Inferior parietal cortex (tissue), 1 donor: ENCODE measurements at regions not wholly inside any gene's neighbourhood (a gene's known extent, or its start where the extent isn't known, plus 50 kb on each side); places are given as distances from the start of the nearest gene placed in this dataset.

Experiments used
- DNase-seq: peaks from one replicate; pipeline ENCODE4 v3.0.0-alpha.2; 2016; ENCODE audit errors: extremely low spot score

DNA sequence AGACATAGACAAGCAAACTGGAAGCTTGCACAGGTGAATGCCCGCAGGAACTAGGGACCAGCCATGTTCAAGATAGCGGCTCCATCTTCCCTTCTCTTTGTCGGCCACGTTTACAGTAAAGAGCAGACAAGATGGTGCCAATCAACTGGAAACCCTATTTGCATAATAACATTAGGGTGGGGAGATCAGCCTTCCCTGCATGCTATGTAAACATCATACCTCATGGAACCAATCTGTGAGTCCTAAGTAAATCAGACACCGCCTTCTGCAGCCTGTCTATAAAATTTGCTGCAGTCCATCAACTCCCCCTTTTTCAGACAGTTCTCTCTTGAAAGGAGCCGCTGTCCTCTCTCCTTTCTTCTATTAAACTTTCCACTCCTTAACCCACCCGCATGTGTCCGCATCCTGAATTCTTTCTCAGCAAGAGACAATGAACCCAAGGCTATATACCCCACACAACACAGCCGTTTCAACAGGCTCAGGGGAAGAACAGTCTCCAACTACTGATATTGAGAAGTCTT is 384.4 kb downstream of the EIPR1 start:
- no peak for DNase-seq

- no peak for DNase-seq
Measured at GRCh38 chr2:2992634-2993033, 385.0 kb downstream of the EIPR1 start.

DNA sequence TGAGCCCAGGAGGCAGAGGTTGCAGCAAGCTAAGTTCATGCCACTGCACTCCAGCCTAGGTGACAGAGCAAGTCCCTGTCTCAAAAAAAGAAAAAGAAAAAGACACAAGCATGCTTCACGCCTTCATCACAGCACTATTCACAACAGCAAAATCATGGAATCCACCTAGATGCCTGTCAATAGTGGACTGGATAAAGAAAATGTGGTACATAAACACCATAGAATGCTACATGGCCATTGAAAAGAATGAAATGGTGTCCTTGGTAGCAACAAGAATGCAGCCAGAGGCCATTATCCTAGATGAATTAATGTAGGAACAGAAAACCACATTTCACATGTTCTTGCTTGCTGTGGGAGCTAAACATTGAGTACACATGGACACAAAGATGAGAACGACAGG is 392.6 kb downstream of the EIPR1 start:
- no peak for DNase-seq

GRCh38 chr2:2981000-2981399 is 396.6 kb downstream of the EIPR1 start:
- DNase-seq: no peak

GRCh38 chr2:2974982-2975381 is 402.6 kb downstream of the EIPR1 start:
- DNase-seq: no peak

DNA sequence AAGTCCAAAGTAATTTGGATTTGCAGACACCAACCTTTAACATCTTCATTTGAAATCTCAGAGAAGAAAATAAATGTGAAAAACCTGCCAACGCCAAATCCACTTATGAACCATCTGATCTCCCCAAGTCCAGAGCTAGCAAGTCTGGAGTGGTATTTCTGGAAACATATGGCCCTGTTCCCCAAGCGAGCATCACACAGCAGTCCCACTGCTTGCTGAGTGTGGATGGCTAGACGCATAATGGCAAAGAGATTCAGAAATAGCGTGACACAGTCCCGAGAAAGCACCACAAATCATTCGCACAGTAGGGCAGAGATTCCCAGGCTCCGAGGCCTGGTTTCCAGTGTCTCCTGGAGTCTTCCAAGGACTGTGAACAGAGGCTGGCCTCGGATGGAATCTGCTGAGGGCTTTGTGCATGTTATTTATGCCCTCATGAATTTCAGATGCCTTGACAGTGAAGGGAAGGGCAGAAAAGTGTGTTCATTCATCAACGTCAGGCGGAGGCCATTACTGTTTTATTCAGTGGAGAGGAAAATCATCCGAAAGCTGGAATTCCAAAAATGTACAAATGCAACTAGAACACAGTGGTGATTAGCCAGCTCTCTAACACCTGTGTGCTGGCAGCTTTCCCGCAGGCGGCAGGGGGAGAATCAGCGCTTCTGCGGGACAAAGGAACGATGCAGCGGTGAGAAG is 417.0 kb downstream of the EIPR1 start:
- no peak for DNase-seq

DNA sequence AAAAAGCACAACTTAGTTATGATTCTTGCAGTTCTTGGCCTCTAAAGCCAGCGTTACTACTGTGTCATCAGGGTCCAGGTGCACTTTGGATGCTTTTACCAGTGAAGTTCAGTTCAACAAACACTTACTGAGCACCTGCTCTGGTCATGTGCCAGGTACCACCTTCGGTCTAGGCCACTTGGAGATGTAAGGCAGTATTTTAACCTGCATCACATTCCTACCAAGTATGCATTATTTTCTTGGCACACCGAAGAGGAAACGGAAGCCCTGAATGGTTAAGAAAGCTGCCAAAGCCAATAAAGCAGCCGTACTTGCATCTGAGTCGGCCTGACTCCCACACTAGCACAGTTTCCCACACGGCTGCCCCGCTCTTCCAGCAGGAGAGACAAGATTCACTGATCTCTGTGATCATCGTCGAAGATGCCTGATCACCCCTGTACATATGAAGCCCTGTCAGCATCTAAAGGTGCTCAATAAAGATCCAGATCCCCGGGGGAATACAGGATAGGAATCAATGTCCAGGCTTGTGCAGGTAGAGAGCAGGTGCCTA is 427.1 kb downstream of the EIPR1 start:
- DNase-seq: no peak

GRCh38 chr2:2947406-2947805 is 430.2 kb downstream of the EIPR1 start:
- DNase-seq: no peak

DNA sequence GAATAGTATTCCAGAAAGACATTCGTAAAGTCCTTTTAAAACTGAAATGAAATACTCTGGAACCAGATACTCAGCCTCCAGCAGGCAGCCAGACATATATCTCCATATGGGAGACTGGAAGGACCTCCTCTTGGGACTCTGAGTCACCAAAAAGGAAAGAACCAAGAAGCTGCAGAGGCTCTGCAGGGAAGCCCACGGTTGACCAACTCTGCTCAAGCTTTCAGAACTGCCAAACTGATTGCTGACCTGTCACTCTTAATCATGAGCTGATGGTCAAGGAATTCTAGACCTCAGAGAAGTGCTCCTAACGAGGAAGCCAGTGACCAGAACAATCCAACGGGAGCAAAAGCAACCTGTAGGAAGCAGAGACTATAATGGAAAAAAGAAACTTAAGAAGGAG is 434.7 kb downstream of the EIPR1 start:
- no peak for DNase-seq

- DNase-seq: no peak
Measured at GRCh38 chr2:2942225-2942624, 435.4 kb downstream of the EIPR1 start.

DNA sequence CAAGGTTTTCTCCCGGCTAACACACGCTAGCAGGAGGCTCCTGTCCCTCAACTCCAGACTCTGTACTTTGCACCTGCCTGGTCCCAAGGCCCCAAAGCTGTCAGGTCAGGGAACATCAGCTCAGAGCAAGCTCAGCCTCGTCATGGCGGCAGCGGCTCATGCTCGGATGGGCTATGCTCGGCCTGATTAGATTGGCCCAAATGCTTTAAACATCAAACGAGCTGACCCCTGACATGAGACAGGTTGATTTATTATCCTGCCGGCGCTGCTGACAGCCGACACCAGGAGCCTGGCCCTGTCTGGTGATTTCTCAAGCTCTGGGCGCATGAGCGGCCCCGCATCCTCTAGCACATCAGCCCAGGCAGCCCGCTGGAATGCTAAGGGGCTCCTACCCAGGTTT is 436.4 kb downstream of the EIPR1 start:
- no peak for DNase-seq

GRCh38 chr2:2940702-2941101 is 436.9 kb downstream of the EIPR1 start:
- no peak for DNase-seq

DNA sequence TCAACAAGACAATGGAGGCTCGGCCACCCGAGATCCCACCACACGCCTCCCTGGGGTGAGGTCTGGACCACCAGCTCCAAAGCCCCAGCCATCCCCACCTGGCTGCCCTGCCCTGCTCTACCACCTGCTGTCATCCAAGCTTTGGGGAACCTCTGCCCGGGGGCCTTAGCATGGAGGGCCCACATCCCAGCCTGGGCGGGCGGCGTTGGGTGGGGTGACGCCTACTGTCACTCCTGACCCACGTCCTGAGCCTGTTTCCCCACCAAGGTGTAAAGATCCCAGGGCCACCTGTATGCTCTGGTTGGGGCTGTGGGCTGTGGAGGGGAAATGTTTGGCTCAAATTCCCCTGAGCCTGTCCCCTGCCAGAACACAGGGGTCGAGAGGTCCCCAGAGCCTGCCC is 437.6 kb downstream of the EIPR1 start:
- DNase-seq: no peak

DNA sequence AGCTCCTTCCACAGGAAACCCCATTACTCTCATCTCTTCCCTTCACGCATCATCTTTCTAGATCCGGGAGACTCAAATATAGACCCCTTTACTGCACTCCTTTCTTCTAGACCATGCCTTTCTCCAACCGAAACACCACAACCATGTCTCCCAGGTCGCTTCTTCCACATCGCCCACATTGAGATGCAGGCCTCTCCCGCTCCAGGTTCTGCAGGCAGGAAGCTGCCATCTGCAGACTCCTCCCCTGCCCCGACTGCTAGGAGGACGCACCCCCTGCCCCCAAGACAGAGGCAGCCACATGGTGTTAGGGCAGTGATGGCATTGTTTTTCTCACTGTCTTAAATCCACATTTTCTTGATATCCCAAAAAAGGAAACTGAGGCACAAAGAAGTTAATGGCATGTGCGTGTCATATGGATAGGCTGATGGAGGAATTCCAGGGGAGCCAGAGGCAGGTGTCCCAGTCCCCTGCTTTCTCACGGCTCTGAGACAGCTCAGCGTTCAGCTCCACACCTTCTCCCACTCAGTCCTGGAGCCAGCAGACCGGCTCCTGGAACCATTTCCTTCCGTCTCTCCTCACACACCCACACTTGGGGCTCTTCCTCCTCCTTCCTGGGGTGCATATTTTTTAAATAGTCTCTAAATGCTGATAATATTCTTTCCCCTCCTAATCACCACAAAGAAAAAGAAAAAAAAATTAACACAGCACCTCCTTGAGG is 438.4 kb downstream of the EIPR1 start:
- no peak for DNase-seq

GRCh38 chr2:2938481-2938880 is 439.1 kb downstream of the EIPR1 start:
- no peak for DNase-seq

- no peak for DNase-seq
Measured at GRCh38 chr2:2935445-2936149, 442.0 kb downstream of the EIPR1 start.

DNA sequence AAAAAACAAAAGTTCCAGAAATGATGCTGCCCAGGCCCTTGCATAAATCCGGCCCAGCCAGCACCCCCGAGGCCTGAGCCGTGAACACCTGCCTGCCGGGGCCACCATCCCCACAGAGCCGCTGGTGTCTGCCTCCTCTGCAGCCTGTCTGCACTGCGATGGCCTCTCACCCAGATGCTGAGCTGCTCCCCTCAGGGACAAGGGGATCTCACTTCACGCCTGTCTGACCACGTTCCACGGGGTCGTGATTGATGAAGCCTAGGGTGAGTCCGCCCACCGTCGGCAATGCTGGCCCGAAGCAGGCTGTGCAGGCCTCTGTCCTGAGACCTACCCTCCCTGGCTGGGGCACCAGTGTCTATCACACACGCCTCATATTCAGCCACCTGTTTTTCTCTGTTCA is 444.2 kb downstream of the EIPR1 start:
- DNase-seq: no peak

GRCh38 chr2:2932692-2933305 is 444.8 kb downstream of the EIPR1 start:
- no peak for DNase-seq

GRCh38 chr2:2932189-2932588 is 445.4 kb downstream of the EIPR1 start:
- DNase-seq: no peak

DNA sequence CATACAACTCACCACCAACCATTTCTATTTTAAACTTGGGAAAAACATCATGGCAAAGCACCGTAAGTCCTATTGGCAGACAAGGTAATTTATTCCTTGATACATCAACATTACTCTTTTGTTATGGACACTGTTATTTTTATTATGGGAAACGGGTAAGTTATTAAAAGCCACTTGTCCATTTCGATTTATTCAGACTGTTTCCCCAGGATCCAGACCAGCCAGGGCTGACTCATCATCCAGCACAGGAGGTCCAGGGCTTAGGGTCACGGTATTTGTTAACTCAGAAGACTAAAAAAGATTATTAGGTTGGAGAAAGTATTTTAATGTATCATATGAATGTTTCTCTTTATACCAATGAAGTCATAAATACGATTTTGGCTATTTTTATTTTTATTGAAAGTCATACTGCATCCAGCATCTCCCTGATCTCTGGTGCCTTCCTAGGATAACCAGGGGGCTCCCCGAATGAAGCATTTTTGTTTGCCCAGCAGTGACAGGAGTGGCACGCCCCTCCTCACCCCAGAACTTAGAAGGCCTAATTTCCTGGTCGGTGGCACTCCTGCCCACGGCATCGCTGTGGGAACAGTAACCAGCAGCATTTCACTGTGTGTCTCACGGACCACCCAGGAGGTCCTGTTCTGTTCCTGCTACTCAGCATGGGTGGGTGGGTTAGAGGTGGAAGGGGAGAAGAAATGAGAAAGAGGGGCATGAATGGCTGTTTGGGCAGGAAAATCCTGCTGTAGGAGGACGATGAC is 446.1 kb downstream of the EIPR1 start:
- DNase-seq: no peak

- no peak for DNase-seq
Measured at GRCh38 chr2:2930841-2931240, 446.8 kb downstream of the EIPR1 start.
